WTC11 (cell line): ENCODE measurements at regions not wholly inside any gene's neighbourhood (a gene's known extent, or its start where the extent isn't known, plus 50 kb on each side); places are given as distances from the start of the nearest gene placed in this dataset.

Experiments
- ATAC-seq: fragments of 200-7000 bp; cut with Tn5 transposase; 2 replicates; pipeline ENCODE4 v1.10.0; 2021; ENCODE audit warnings: mild to moderate bottlenecking, moderate library complexity
- CTCF ChIA-PET: fragments of 300-600 bp; sonication (Branson Sonifier 250); formaldehyde crosslinking; loops from one replicate; lab custom pipeline; 2021; ENCODE audit warnings: antibody characterized with exemption; lab: Charles Lee
- POLR2A ChIA-PET: fragments of 350-600 bp; sonication (Branson Sonifier 250); formaldehyde crosslinking; loops from one replicate; lab custom pipeline; 2021; ENCODE audit warnings: antibody characterized with exemption; lab: Charles Lee
- DNase-seq: peaks from one replicate; pipeline ENCODE4 v3.0.0; 2021; ENCODE audit warnings: low spot score
- H3K27ac Mint-ChIP-seq: 2 replicates; pipeline ENCODE4 v1.8.0; 2021; ENCODE audit warnings: mixed read lengths
- H3K27me3 Mint-ChIP-seq: 2 replicates; pipeline ENCODE4 v1.8.0; 2021; ENCODE audit warnings: low read depth, mild to moderate bottlenecking, moderate library complexity, mixed read lengths
- H3K36me3 Mint-ChIP-seq: 2 replicates; pipeline ENCODE4 v1.8.0; 2021; ENCODE audit warnings: mixed read lengths
- H3K4me1 Mint-ChIP-seq: 2 replicates; pipeline ENCODE4 v1.8.0; 2022; ENCODE audit warnings: mixed read lengths
- H3K4me3 Mint-ChIP-seq: 2 replicates; pipeline ENCODE4 v1.8.0; 2021; ENCODE audit warnings: mild to moderate bottlenecking, moderate library complexity, mixed read lengths
- H3K9me3 Mint-ChIP-seq: 2 replicates; pipeline ENCODE4 v1.8.0; 2021; ENCODE audit warnings: mixed read lengths
- CREM ChIP-seq: sonication (generic); formaldehyde crosslinking; IDR thresholded peaks from 2 replicates; pipeline ENCODE4 v1.8.1; 2022; ENCODE audit warnings: mild to moderate bottlenecking, missing genetic modification reagents, moderate library complexity
- CTCF ChIP-seq: fragments of 200-600 bp; IDR thresholded peaks from 2 replicates; pipeline ENCODE4 v1.8.0; 2022; ENCODE audit warnings: antibody characterized with exemption
- ELF4 ChIP-seq: sonication (generic); formaldehyde crosslinking; IDR thresholded peaks from 2 replicates; pipeline ENCODE4 v1.8.1; 2022; ENCODE audit warnings: low read depth, mild to moderate bottlenecking, moderate library complexity, missing genetic modification reagents
- EMX1 ChIP-seq: fragments of 250-450 bp; sonication (Bioruptor Pico); IDR thresholded peaks from 2 replicates; pipeline ENCODE4 v1.8.0; 2021; ENCODE audit warnings: mild to moderate bottlenecking
- HMGA2 ChIP-seq: fragments of 250-450 bp; sonication (Bioruptor Pico); IDR thresholded peaks from 2 replicates; pipeline ENCODE4 v1.4.0; 2021; ENCODE audit warnings: mild to moderate bottlenecking, moderate library complexity
- MXD4 ChIP-seq: fragments of 250-450 bp; sonication (Bioruptor Pico); IDR thresholded peaks from 2 replicates; pipeline ENCODE4 v1.8.0; 2021; ENCODE audit warnings: mild to moderate bottlenecking, moderate library complexity, borderline replicate concordance
- NFE2L1 ChIP-seq: sonication (generic); formaldehyde crosslinking; IDR thresholded peaks from 2 replicates; pipeline ENCODE4 v1.8.1; 2023; ENCODE audit warnings: missing genetic modification reagents
- PRRX2 ChIP-seq: fragments of 250-450 bp; sonication (Bioruptor Pico); IDR thresholded peaks from 2 replicates; pipeline ENCODE4 v1.8.0; 2021; ENCODE audit warnings: mild to moderate bottlenecking
- SMAD3 ChIP-seq: sonication (generic); formaldehyde crosslinking; IDR thresholded peaks from 2 replicates; pipeline ENCODE4 v1.8.0; 2022; ENCODE audit warnings: missing genetic modification reagents, mild to moderate bottlenecking, borderline replicate concordance
- SP1 ChIP-seq: sonication (generic); formaldehyde crosslinking; conservative IDR thresholded peaks from 2 replicates; pipeline ENCODE4 v1.8.1; 2022; ENCODE audit warnings: missing genetic modification reagents
- TCF7 ChIP-seq: sonication (generic); formaldehyde crosslinking; IDR thresholded peaks from 2 replicates; pipeline ENCODE4 v1.8.0; 2022; ENCODE audit warnings: mild to moderate bottlenecking, low read depth, missing genetic modification reagents, moderate library complexity
- ZMAT4 ChIP-seq: fragments of 250-450 bp; sonication (Bioruptor Pico); IDR thresholded peaks from 2 replicates; pipeline ENCODE4 v1.9.0; 2021; ENCODE audit warnings: mild to moderate bottlenecking
- ZNF232 ChIP-seq: sonication (generic); formaldehyde crosslinking; IDR thresholded peaks from 2 replicates; pipeline ENCODE4 v1.8.0; 2022; ENCODE audit warnings: mild to moderate bottlenecking, missing genetic modification reagents
- ZNF317 ChIP-seq: sonication (generic); formaldehyde crosslinking; IDR thresholded peaks from 2 replicates; pipeline ENCODE4 v1.8.1; 2023; ENCODE audit warnings: low read depth, mild to moderate bottlenecking, moderate library complexity, missing genetic modification reagents, borderline replicate concordance
- ZNF425 ChIP-seq: fragments of 250-450 bp; sonication (Bioruptor Pico); conservative IDR thresholded peaks from 2 replicates; pipeline ENCODE4 v1.9.0; 2021; ENCODE audit warnings: mild to moderate bottlenecking
- TF ChIP-seq, protein P1 (sequence below): sonication (generic); formaldehyde crosslinking; IDR thresholded peaks from 2 replicates; pipeline ENCODE4 v1.8.1; 2022; ENCODE audit warnings: mild to moderate bottlenecking, moderate library complexity, missing genetic modification reagents
- TF ChIP-seq, protein P2 (sequence below): sonication (generic); formaldehyde crosslinking; IDR thresholded peaks from 2 replicates; pipeline ENCODE4 v1.8.1; 2023; ENCODE audit warnings: mild to moderate bottlenecking, missing genetic modification reagents, moderate library complexity
- TF ChIP-seq, protein P3 (sequence below): sonication (generic); formaldehyde crosslinking; IDR thresholded peaks from 2 replicates; pipeline ENCODE4 v1.8.0; 2023; ENCODE audit warnings: mild to moderate bottlenecking, missing genetic modification reagents

GRCh38 chr18:57898506-57899124, 95.5 kb upstream of the ATP8B1 start (continued):
- TF ChIP-seq ZNF317 (CRISPR knock-in tag) (no peak), ELF4 (no peak)
- TF ChIP-seq, all 79 proteins: peak for 0

DNA sequence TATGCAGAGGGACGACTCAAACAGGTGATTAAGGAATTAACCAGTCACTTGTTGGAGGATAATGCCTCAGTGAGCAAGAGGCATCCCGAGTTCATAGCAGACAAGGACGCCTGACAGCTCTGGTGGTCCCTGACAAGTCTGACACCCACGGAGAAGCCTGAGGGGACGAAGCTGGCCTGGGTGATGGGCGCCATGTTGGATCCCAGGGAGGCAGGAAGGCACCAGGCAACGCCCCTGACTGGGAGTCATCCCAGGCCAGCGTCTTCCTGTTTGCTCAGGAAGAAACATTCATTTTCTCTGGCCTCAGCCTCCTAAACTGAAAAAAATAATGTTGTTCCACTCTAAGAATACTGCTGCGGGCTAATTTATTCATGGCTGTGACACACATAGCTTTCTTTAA, 92.1 kb upstream of the ATP8B1 start:
- H3K4me3 Mint-ChIP-seq: no peak overlapping the region
- no peaks in the 10 kb centered on the region for H3K4me1 Mint-ChIP-seq
- no peaks in the 10 kb centered on the region for H3K36me3 Mint-ChIP-seq
- ATAC-seq (no peak), DNase-seq (no peak)
- ChIA-PET CTCF (interaction anchor here (1.0 kb wide), 1 partner anchor 13 kb away, joined by 3 read pairs; no protein-coding TSS in a partner anchor), POLR2A (no interaction called here)
- H3K27me3 Mint-ChIP-seq: no peaks in the 10 kb centered on the region
- TF ChIP-seq ZNF425 (no peak), CREM (CRISPR knock-in tag) (no peak), ZNF232 (CRISPR knock-in tag) (no peak), NFE2L1 (CRISPR knock-in tag) (no peak)
- peaks cover 7% of the 10 kb centered on the region for H3K9me3 Mint-ChIP-seq
- H3K27ac Mint-ChIP-seq: no peak overlapping the region

DNA sequence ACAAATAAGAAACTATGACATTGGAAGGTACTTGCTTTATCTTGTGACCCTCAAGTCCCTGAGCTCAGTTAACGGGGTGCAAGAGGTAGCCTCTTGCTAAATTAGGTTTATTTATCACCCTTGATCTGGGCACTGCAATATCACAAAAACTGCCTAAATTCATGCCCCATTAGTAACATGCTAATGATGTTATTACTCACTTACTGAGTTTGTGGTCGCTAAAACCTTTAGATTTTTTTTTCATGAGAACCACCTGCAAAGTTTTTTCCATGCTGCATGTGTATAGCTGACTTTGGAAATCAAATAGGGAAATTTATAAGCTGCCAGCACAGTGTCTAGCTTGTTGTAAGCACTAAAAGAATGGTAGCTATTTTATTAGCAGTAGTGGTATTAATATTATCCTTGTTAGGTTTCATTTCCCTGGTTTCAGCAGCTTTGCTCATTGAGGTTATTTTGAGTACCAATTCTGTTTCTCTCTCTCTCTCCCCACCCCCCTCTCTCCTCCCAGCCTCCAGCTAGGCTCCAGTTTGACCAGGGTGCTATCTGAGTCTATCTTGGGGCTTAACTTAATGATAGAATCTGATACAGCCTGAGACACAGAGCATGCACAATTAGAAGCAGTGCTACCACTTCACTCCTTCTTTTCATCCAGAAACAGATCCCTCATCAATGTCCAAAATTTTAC, 88.7 kb upstream of the ATP8B1 start:
- H3K36me3 Mint-ChIP-seq: peaks cover 4% of the 10 kb centered on the region
- CTCF ChIA-PET: interaction anchor here (0.6 to 1.2 kb wide), 3 partner anchors 10 to 13 kb away, joined by 3 to 4 read pairs (median 4); no protein-coding TSS in a partner anchor

More for the DNA sequence above, 88.7 kb upstream of the ATP8B1 start:
- ATAC-seq (no peak), DNase-seq (no peak)
- no peaks in the 10 kb centered on the region for H3K27me3 Mint-ChIP-seq
- H3K4me1 Mint-ChIP-seq: no peaks in the 10 kb centered on the region
- POLR2A ChIA-PET: no interaction called here
- H3K4me3 Mint-ChIP-seq: no peak overlapping the region
- no peak for TF ChIP-seq PRRX2 (CRISPR knock-in tag)
- no peak for TF ChIP-seq CTCF
- TF ChIP-seq, protein P1, sequence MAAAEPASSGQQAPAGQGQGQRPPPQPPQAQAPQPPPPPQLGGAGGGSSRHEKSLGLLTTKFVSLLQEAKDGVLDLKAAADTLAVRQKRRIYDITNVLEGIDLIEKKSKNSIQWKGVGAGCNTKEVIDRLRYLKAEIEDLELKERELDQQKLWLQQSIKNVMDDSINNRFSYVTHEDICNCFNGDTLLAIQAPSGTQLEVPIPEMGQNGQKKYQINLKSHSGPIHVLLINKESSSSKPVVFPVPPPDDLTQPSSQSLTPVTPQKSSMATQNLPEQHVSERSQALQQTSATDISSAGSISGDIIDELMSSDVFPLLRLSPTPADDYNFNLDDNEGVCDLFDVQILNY: no peak
- TF ChIP-seq, protein P2, sequence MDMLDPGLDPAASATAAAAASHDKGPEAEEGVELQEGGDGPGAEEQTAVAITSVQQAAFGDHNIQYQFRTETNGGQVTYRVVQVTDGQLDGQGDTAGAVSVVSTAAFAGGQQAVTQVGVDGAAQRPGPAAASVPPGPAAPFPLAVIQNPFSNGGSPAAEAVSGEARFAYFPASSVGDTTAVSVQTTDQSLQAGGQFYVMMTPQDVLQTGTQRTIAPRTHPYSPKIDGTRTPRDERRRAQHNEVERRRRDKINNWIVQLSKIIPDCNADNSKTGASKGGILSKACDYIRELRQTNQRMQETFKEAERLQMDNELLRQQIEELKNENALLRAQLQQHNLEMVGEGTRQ (CRISPR knock-in tag): no peak
- TF ChIP-seq SMAD3 (CRISPR knock-in tag): no peak
- TF ChIP-seq SP1: no peak
- TF ChIP-seq ZMAT4 (CRISPR knock-in tag): no peak
- TF ChIP-seq ZNF232 (CRISPR knock-in tag): no peak
- no peak for TF ChIP-seq TCF7 (CRISPR knock-in tag)
- no peak for TF ChIP-seq HMGA2
- TF ChIP-seq, protein P3, sequence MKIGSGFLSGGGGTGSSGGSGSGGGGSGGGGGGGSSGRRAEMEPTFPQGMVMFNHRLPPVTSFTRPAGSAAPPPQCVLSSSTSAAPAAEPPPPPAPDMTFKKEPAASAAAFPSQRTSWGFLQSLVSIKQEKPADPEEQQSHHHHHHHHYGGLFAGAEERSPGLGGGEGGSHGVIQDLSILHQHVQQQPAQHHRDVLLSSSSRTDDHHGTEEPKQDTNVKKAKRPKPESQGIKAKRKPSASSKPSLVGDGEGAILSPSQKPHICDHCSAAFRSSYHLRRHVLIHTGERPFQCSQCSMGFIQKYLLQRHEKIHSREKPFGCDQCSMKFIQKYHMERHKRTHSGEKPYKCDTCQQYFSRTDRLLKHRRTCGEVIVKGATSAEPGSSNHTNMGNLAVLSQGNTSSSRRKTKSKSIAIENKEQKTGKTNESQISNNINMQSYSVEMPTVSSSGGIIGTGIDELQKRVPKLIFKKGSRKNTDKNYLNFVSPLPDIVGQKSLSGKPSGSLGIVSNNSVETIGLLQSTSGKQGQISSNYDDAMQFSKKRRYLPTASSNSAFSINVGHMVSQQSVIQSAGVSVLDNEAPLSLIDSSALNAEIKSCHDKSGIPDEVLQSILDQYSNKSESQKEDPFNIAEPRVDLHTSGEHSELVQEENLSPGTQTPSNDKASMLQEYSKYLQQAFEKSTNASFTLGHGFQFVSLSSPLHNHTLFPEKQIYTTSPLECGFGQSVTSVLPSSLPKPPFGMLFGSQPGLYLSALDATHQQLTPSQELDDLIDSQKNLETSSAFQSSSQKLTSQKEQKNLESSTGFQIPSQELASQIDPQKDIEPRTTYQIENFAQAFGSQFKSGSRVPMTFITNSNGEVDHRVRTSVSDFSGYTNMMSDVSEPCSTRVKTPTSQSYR (CRISPR knock-in tag): no peak
- no peak for TF ChIP-seq MXD4 (CRISPR knock-in tag)
- no peak for TF ChIP-seq EMX1 (CRISPR knock-in tag)
- TF ChIP-seq NFE2L1 (CRISPR knock-in tag): no peak
- peaks cover 26% of the 10 kb centered on the region for H3K9me3 Mint-ChIP-seq
- no peak overlapping the region for H3K27ac Mint-ChIP-seq
